ACHN (cell line): ENCODE measurements at regions not wholly inside any gene's neighbourhood (a gene's known extent, or its start where the extent isn't known, plus 50 kb on each side); places are given as distances from the start of the nearest gene placed in this dataset.
"Not testable (repeated sequence)": the region's sequence is repeated elsewhere in the genome, so short reads cannot be mapped to it uniquely, and the experiment has no call there.

Experiments used
- DNase-seq: peaks from one replicate; pipeline ENCODE4 v3.0.0-alpha.2; 2015
- in situ Hi-C: cut with HindIII; loops from 2 replicates; pipeline ENCODE4 v1.10.0; 2017; ENCODE audit warnings: low sequenced_read_pairs, low pct_ligation_motif_present, low pct_unique_long_range_greater_than_20kb

DNA sequence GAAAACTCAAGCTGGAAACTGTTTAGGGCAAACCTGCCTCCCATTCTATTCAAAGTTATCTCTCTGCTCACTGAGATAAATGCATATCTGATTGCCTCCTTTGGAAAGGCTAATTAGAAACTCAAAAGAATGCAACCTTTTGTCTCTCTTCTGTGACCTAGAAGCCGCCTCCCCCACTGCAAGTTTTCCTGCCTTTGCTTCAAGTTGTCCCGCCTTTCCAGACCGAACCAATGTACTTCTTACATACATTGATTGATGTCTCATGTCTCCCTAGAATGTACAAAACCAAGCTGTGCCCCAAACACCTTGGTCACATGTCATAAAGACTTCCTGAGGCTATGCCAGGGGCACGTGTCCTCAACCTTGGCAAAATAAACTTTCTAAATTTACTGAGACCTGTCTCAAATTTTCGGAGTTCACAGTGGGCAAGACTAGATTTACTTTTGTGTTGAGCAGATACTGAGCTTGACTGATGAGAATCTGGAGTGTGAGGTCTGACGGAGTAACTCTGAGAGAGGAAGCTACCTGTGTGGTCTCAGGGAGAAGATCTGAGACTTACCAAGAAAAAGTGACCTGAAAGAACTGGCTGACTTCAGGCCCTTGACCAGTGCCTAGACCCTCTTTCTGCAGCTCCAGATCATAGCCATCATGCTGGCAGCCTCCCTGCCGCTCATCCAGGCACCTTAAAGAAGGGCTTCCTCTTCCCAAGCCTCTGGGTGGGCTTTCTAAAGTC is 124.7 kb upstream of the NBPF9 start:
- in situ Hi-C loops = not testable (repeated sequence)

DNA sequence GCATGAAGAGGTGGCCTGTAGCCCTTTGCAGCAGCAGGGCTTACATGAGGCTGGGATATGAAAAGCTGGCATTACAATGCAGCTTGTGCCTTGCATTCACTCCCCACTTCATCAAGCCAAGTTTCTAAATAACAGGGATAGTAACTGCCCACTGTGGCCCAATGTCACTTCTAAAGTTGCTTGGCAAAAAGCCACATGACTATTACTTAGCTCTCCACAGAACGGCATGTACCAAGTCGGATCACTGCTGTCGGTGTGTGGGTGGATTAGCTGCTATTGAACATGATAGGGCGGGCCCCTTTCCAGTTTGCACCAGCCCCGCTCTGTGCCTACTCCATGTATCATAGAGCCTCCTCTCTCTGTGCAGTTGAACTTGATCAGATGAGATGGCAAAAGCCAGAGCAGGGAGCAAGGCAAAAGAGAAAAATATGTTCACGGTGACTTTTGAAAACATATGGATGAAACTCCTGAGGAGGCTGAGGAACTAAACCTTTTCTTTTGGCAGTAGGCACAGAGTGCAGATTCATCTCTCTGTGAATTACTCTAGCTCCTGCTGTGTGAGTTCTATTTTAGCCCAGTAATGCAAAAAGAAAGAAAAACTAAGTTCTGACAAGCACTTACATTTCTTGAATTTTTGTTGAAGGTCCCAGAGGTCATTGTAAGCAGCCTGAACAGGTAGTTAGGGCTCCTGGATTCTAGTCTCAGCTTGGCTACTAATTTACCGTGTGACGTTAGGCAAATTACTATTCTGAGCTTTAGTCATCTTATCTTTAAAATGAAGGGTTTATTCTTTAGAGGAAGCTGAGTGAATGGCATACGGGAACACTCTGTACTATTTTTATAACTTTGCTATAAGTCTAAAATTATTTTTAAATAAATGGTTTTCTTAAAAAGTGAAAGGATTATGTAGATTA is 125.6 kb upstream of the NBPF9 start:
- in situ Hi-C loops, DNase-seq: not testable (repeated sequence)

More for the DNA sequence above, 124.7 kb upstream of the NBPF9 start:
- not testable (repeated sequence) for DNase-seq

DNA sequence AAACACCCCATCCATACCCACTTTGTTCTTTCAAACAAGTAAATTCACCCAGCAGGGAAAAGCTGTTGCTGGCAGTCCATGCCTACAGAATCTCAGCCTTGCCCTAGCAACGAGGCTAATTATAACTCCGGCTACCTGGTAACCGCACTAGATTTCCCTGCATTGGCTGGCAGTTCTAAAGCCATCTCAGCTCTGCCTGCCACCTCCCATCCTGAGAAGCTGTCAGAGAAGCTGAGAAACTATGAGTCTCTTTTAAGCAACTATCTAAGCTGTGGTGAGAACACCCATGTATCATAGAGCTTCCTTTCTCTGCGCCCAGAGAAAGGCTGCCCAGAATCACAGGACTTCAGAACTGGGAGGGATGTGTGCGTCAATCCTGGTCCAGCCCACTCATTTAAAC is 126.5 kb upstream of the NBPF9 start:
- in situ Hi-C loops, DNase-seq: not testable (repeated sequence)

DNA sequence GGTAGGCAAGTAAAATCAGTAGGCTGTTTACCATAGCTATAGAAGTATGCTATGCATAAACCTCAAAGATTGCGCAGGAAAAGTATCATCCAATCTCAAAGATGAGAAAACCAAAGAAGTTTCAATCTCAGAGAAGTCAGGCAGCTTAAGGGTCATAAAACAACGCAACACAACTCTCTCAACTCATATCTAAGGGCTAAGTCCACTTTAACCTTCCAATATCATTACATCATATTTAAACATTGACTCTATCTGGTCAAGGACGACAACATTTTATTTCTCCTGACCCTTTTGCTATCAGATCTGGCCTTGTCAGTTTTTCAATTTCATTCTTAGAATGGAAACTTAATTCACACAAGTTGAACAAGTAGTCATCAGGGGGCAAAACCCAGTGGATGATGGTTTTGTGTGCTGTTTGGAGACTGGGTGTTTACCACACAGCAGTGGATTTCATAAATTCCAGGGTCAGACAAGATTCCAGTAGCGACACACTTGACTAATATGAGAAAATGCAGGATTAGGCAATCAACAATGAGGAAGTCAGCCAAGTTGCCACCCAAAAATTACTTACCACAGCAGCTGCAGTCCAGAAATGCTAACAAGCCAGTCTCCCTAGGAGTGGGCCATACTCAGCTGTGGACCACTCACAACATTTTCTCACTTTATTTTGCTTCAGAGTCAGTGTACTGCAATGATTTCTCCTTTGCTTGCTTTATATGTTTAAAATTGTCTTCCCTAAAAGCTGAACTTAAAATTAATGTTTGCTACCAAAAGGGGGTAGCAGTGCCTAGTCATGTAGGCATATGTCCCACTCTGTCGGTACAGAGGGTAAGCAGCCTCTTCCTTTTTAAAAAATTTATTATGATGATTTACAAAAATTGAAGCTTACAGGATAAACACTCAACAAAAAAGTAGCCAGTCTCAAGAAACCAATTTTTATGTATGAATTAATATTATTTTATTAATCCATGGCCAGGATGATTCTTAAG is 131.9 kb upstream of the NBPF9 start:
- DNase-seq, in situ Hi-C loops: not testable (repeated sequence)

DNA sequence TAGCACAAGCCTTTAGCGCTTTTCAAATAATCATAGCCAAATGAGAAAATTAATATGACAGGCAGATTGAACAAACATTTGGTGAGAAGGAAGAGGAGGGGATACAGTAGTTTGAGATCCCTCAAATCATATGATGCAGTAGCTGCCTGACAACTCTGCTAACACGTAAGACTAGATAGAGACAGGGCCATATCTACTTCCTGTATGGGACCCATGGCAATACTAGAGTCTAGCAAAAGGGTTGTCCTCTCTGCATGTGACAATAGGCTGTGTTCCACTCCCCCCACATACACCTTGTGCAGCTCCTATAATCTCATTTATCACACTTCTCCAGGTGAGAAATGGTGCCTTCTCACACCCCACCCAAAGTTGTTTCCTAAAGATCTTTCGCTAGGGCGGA is 134.2 kb upstream of the NBPF9 start:
- DNase-seq, in situ Hi-C loops: not testable (repeated sequence)

DNA sequence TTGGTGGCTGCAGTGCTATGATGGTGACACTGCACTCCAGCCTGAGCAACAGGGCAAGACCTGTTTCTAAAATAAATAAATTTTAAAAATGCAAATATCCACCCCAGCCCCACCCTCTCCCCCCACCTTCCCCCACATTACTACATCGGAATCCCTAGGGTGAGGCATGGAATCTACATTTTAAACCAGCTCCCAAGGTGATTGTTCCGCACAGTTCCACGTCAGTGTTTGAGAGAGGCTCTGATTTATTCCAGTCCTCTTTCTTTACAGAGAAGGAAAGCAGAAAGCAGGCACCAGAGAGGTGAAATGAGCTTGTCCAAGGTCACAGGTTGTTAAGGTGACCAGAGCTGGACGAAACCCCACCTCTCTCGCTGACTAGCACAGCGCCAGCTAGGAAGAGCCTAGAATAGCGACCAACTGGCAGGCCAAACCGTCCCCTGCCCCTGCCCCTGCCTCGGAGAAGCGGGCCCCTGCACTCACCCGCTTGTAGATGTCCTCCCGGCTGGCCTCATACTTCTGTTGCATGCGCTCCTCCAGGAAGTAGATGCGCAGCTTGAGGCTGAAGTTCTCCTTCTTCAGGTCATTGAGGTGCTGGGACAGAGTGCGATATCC is 136.7 kb upstream of the NBPF9 start:
- in situ Hi-C loops, DNase-seq: not testable (repeated sequence)

DNA sequence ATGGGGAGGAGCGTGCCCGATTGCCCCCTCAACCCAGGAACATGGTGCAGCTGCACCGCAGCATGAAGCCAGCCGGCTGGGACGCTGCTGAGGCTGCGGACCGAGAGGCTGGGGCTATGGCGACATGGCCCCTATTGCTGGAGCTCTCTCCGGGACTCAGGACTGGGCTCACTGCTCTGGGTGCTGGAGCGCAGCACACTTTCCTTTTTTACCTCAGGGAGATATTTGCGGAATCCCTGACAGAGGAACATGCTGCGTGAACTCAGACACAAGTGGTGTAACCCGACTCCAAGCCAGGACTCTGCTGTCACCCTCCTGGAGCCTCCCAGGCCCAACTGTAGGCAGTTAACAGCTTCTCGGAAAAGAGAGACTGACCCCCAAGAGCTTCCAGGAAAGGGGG is 137.2 kb upstream of the NBPF9 start:
- DNase-seq, in situ Hi-C loops: not testable (repeated sequence)

DNA sequence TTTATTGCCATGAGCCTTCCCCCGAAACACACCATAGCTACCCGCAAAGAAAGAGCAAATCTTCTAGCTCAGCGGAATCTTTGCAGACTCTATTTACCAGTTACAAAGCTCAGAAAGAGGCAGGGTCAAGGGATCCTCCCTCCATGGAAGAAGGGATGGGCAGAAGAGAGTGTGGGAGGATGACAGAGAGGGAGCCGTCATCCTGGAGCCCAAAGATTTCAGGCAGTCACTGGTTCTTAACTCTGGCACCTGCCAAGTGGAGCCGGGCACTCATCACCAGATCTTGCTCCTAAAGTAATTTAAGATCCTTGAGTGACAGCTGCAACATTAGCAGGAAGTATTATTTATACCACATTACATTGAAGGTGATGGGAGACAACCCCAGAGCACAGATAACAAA is 137.9 kb upstream of the NBPF9 start:
- DNase-seq, in situ Hi-C loops: not testable (repeated sequence)

DNA sequence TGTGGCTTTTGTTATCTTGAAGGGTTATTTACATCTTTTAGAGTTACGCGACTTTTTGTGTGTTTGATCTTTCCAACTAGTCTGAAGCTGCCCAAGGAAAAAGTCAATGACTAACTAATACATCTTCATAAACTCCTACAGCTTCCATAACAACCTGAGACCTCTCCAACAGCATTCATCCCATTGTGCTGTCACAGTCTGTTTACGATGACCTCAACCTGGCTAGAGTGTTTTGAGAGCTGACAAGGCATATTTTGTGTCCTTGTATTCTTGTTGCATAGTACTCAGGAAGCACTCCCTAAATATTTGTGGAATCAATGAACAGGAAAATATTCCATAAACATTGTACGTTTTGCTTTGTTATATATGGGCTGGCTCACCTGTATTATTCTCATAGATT is 140.2 kb upstream of the NBPF9 start:
- DNase-seq, in situ Hi-C loops: not testable (repeated sequence)

DNA sequence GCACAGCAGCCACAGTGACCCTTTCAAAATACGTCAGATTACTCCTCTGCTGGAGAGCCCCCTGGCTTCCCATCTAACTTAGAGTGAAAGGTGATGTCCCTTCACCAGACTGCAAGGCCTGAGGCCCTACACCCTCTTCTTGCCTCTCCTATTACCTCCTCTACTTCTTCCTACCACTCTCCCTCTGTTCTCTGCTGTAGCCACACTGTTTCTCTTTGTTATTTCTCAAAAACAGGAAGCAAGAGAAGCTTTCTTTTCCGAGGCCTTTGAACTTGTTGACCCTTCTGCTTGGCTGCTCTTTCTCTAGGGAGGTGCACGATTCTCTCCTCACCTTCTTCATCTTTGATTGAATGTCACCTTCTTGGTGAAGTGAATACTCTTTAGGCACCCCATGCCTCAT is 141.3 kb upstream of the NBPF9 start:
- in situ Hi-C loops, DNase-seq: not testable (repeated sequence)

DNA sequence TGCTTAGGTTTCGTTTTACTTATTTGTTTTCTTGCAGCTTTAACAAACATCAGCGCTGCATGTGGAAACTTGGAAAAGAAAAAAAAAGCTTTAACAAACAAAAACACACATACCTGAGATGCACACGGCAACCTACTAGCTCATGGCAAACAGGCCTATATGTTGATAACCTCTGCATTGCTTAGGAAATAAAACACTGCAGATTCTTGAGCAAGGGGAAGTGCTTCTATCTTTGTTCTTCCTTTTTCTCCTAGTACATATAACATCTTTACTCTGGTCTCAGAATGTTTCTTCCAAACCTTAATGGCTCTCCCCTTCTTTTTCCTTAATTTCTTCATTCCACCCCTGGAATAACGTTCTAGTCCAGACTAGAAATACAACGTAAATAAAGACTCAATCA is 142.9 kb upstream of the NBPF9 start:
- DNase-seq, in situ Hi-C loops: not testable (repeated sequence)

DNA sequence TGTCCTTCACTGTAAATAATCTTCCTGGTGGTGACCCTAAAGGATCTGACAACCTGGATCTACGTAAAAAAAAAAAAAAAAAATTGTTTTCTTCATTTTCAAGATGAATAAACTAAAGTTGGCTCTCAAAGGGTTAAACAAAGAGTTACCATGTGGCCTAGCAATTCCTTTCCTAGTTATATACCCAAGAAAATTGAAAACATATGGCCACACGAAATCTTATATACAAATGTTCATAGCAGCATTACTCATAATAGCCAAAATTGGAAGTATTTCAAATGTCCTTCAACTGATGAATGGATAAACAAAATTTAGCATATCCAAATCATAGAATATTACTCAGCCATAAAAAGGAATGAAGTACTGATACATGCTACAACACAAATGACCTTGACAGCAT is 145.3 kb upstream of the NBPF9 start:
- in situ Hi-C loops, DNase-seq: not testable (repeated sequence)

DNA sequence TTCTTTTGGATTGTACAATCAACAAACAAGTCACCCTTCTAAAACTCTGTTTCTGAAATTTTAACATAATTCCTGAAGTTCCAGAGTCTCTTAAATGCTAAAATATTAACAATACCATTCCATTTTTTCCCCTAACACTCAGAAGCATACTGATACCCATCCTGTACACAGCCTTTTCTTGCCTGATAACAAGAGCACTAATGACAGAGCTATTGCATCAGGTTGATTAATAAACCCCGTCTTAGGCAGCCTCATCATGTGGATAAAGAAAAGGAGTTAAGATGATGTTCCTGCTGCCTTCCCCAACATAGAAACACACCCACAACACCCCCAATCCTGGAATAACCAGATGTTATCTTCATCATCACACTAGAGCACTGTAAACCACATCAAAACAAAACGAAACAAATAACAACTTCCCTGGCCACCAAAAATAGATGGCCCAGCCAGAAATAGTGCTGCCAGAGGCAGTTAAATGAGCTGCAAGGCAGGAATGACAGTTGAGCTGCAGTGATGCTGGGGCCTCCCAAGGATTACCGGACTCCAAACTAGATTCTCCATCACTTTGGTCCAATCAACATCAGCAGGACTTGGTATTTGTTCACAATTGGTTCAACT is 146.6 kb upstream of the NBPF9 start:
- DNase-seq, in situ Hi-C loops: not testable (repeated sequence)

DNA sequence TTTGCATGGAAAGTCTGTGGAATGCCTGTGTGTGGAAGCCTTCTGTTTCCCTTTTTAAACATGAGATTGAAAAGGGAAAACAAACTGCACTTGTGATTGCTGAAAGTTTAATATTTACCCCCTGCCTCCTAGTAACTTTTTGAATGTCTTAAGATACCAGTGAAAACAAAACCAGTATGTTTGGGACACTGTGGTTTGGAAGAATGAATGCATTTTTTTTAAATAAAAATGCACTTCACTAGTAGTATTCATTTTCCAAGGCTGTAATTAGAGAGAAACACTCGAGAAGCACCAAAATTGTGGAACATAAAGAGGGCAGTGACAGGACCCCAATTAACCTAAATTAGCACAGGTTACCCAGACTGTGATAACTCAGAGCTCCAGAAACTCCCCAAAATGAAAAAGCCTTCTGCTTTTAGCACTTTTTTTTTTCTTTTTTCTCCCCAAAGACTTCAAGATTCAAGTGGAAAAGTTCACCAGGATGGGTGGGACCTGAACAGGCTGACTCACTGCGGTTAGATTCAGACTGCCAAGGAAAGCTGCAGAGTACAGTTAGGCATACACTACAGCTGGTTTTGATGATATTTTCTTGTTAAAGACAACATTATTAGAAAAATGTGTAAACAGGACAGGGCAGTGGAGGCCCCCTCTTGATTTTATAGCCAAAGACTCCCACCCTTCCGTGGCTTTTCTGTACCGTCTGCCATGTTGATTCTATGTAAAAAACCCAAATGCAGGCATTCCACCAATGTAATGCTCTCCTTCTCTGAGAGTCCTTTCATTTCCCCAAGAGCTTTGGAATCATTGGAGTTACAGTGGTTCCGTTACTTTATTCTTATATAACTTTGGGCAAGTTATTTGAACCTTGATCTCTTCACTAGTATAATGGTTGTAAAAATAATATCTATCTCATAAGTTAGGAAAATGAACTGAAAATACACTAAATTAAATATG is 151.8 kb upstream of the NBPF9 start:
- in situ Hi-C loops, DNase-seq: not testable (repeated sequence)

DNA sequence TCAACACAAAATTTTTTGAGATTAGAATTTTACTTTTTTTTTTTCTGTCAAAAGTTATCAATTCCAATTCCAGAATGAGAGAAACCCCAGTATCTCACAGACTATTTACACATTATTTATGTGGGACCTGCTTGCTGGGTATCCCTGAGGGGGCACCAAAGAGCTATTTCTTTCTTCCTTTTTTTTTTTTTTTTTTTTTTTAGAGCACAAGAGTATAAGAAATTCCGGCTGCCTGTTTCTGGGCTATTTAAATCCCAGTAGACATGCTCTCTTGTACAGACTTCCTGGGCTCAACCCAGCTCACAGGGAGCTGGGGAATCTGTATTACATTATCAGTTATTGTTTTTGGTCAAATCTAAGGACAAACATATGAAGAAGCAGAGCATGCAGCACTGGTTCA is 156.9 kb upstream of the NBPF9 start:
- in situ Hi-C loops, DNase-seq: not testable (repeated sequence)

DNA sequence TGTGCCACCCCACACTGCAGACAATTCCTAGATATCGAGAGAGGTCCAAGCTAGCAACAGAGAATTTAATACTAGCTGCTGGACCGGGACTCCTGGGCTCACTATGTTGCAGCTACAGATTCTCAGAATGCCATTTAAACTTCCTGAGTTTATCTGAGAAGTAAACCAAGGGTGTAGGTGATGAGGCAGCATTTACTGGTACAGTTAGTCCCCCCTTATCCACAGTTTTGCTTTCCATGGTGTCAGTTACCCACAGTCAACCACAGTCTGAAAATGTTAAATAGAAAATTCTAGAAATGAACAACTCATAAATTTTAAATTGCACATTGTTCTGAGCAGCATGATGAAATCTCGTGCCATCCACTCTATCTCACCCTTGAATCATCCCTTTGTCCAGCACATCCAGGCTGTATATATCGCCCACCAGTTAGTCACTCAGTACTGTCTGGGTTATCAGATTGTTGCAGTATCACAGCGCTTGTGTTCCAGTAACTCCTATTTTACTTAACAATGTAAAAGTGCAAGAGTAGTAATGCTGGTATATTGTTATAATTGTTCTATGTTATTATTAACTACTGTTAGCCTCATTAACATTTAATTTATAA is 157.5 kb upstream of the NBPF9 start:
- DNase-seq, in situ Hi-C loops: not testable (repeated sequence)
